H9 (cell line): ENCODE measurements at regions not wholly inside any gene's neighbourhood (a gene's known extent, or its start where the extent isn't known, plus 50 kb on each side); places are given as distances from the start of the nearest gene placed in this dataset.

Experiments
- DNase-seq: peaks from one replicate; pipeline ENCODE4 v3.0.0-alpha.2; 2017
- H2AFZ ChIP-seq: one replicate; pipeline ENCODE4 v1.6.1; 2013; ENCODE audit warnings: mild to moderate bottlenecking, low read length, control low read depth, moderate library complexity
- H2AK5ac ChIP-seq: 2 replicates; pipeline ENCODE4 v1.6.1; 2013; ENCODE audit warnings: low read length, control low read depth, mixed read lengths; ENCODE audit not compliant: insufficient read length
- H2BK120ac ChIP-seq: one replicate; pipeline ENCODE4 v1.6.1; 2013; ENCODE audit warnings: low read depth, mild to moderate bottlenecking, low read length, control low read depth, inconsistent platforms; ENCODE audit not compliant: poor library complexity, severe bottlenecking
- H2BK12ac ChIP-seq: 2 replicates; pipeline ENCODE4 v1.6.1; 2013; ENCODE audit warnings: low read length, control low read depth, mixed read lengths, low read depth; ENCODE audit not compliant: insufficient read length
- H2BK15ac ChIP-seq: 2 replicates; pipeline ENCODE4 v1.6.1; 2013; ENCODE audit warnings: low read depth, low read length, control low read depth
- H2BK20ac ChIP-seq: one replicate; pipeline ENCODE4 v1.6.1; 2013; ENCODE audit warnings: low read depth, mild to moderate bottlenecking, low read length, control low read depth, inconsistent platforms; ENCODE audit not compliant: poor library complexity, severe bottlenecking
- H2BK5ac ChIP-seq: 2 replicates; pipeline ENCODE4 v1.6.1; 2013; ENCODE audit warnings: low read length, control low read depth, mixed read lengths; ENCODE audit not compliant: insufficient read length
- H3K14ac ChIP-seq: 2 replicates; pipeline ENCODE4 v1.6.1; 2013; ENCODE audit warnings: low read length, control low read depth; ENCODE audit not compliant: insufficient read depth
- H3K18ac ChIP-seq: 2 replicates; pipeline ENCODE4 v1.6.1; 2013; ENCODE audit warnings: low read depth, mild to moderate bottlenecking, mixed read lengths, low read length, control low read depth; ENCODE audit not compliant: insufficient read length
- H3K23ac ChIP-seq: 2 replicates; pipeline ENCODE4 v1.6.1; 2013; ENCODE audit warnings: low read length, control low read depth, mixed read lengths, low read depth; ENCODE audit not compliant: insufficient read length
- H3K23me2 ChIP-seq: 2 replicates; pipeline ENCODE4 v1.6.1; 2013; ENCODE audit warnings: low read depth, mild to moderate bottlenecking, mixed read lengths, low read length, control low read depth; ENCODE audit not compliant: insufficient read length, poor library complexity, severe bottlenecking
- H3K27ac ChIP-seq: 2 replicates; pipeline ENCODE4 v1.5.1; 2013; ENCODE audit warnings: low read length, control low read depth, mixed read lengths, low read depth; ENCODE audit not compliant: insufficient read length
- H3K27me3 ChIP-seq: 2 replicates; pipeline ENCODE4 v1.6.1; 2013; ENCODE audit warnings: low read length, control low read depth, inconsistent platforms; ENCODE audit not compliant: insufficient read depth
- H3K4ac ChIP-seq: 2 replicates; pipeline ENCODE4 v1.6.1; 2013; ENCODE audit warnings: low read depth, mild to moderate bottlenecking, control low read depth, inconsistent platforms, low read length, moderate library complexity
- H3K4me1 ChIP-seq: 2 replicates; pipeline ENCODE4 v1.6.1; 2013; ENCODE audit warnings: low read length, control low read depth, inconsistent platforms; ENCODE audit not compliant: insufficient read depth
- H3K4me2 ChIP-seq: 2 replicates; pipeline ENCODE4 v1.6.1; 2013; ENCODE audit warnings: low read length, control low read depth, mixed read lengths; ENCODE audit not compliant: insufficient read length, insufficient read depth
- H3K56ac ChIP-seq: 2 replicates; pipeline ENCODE4 v1.6.1; 2013; ENCODE audit warnings: low read depth, mild to moderate bottlenecking, mixed read lengths, low read length, control low read depth; ENCODE audit not compliant: insufficient read length
- H3K79me1 ChIP-seq: 2 replicates; pipeline ENCODE4 v1.6.1; 2013; ENCODE audit warnings: low read depth, mild to moderate bottlenecking, moderate library complexity, low read length, control low read depth, inconsistent platforms; ENCODE audit not compliant: insufficient read depth, poor library complexity, severe bottlenecking
- H3K79me2 ChIP-seq: 2 replicates; pipeline ENCODE4 v1.6.1; 2013; ENCODE audit warnings: low read length, control low read depth, inconsistent platforms; ENCODE audit not compliant: insufficient read depth
- H3K9ac ChIP-seq: 2 replicates; pipeline ENCODE4 v1.6.1; 2013; ENCODE audit warnings: low read length, control low read depth, mixed read lengths; ENCODE audit not compliant: insufficient read length; ENCODE audit errors: extremely low read depth
- H3K9me3 ChIP-seq: one replicate; pipeline ENCODE4 v1.6.1; 2013; ENCODE audit warnings: low read depth, low read length, inconsistent platforms; ENCODE audit not compliant: control insufficient read depth
- H3T11ph ChIP-seq: one replicate; pipeline ENCODE4 v1.6.1; 2013; ENCODE audit warnings: mild to moderate bottlenecking, low read length, control low read depth, inconsistent platforms
- H4K20me1 ChIP-seq: one replicate; pipeline ENCODE4 v1.6.1; 2013; ENCODE audit not compliant: control insufficient read depth, insufficient read length, insufficient read depth
- H4K5ac ChIP-seq: 2 replicates; pipeline ENCODE4 v1.6.1; 2013; ENCODE audit warnings: low read depth, mild to moderate bottlenecking, mixed read lengths, low read length, control low read depth; ENCODE audit not compliant: insufficient read length
- H4K8ac ChIP-seq: replicated peaks from 2 replicates; pipeline ENCODE4 v1.6.1; 2013; ENCODE audit warnings: low read length, control low read depth, mixed read lengths, low read depth; ENCODE audit not compliant: insufficient read length
- H4K91ac ChIP-seq: 2 replicates; pipeline ENCODE4 v1.6.1; 2013; ENCODE audit warnings: low read depth, mild to moderate bottlenecking, moderate library complexity, mixed read lengths, low read length, control low read depth; ENCODE audit not compliant: insufficient read length
- H3K27ac Mint-ChIP-seq, 3 experiments: 2 replicates in 2 of 3; 3 replicates in 1 of 3; pipeline ENCODE4 v1.8.0; 2020 to 2021; ENCODE audit warnings: mixed read lengths in 3 of 3, mild to moderate bottlenecking in 1 of 3, moderate library complexity in 1 of 3
- H3K27me3 Mint-ChIP-seq: 2 replicates; pipeline ENCODE4 v1.8.0; 2021; ENCODE audit warnings: low read depth, mild to moderate bottlenecking, moderate library complexity, mixed read lengths
- H3K36me3 Mint-ChIP-seq, 3 experiments: 2 replicates in 2 of 3; 3 replicates in 1 of 3; pipeline ENCODE4 v1.8.0; 2020 to 2021; ENCODE audit warnings: low read depth in 3 of 3, mixed read lengths in 3 of 3; ENCODE audit not compliant: insufficient read depth in 1 of 3
- H3K4me1 Mint-ChIP-seq, 2 experiments: 2 replicates each; pipeline ENCODE4 v1.8.0; 2020; ENCODE audit warnings: mixed read lengths in 2 of 2
- H3K4me3 Mint-ChIP-seq, 2 experiments: 2 replicates in 1 of 2; 3 replicates in 1 of 2; pipeline ENCODE4 v1.8.0; 2020 to 2021; ENCODE audit warnings: mild to moderate bottlenecking in 2 of 2, mixed read lengths in 2 of 2, moderate library complexity in 1 of 2
- H3K9me3 Mint-ChIP-seq, 2 experiments: 2 replicates in 1 of 2; 3 replicates in 1 of 2; pipeline ENCODE4 v1.8.0; 2020; ENCODE audit warnings: mild to moderate bottlenecking in 2 of 2, mixed read lengths in 2 of 2, moderate library complexity in 1 of 2
- WGBS: extraction: QIAGEN DNeasy Blood & Tissue Kit; methylation state at CpG from one replicate; pipeline ENCODE4 v1.1.7; 2013; ENCODE audit warnings: missing lambda C conversion rate, low lambda C conversion rate, mixed read lengths; ENCODE audit not compliant: insufficient read length; ENCODE audit errors: extremely low coverage; 5-methylcytosine and 5-hydroxymethylcytosine counted together
- TF ChIP-seq, protein P1 (sequence below): fragments of 200-600 bp; sonication (generic); conservative IDR thresholded peaks from 3 replicates; pipeline ENCODE4 v1.8.0; 2021; ENCODE audit warnings: antibody characterized with exemption, mild to moderate bottlenecking

DNA sequence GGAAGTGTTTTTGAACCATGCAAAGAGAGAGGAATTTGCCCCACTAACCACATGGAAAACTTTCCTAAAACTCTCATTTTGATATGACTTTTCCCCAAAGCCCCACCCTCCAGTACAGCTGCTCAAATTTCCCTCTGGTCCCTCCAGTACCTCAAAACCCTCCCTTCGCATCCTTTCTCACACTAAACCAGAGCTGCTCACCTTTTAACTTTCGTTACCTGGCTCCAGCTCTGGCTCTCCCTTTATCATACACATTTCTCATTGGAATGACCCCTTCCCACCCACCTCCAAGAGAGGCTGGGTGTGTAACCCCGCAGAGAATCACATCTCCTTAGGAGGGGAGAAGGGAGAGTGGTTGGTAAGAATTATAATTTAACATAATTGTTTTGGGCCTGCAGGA is 86.8 kb upstream of the NDUFV2 start:
- H3K56ac ChIP-seq: no peak overlapping the region
- TF ChIP-seq, protein P1, sequence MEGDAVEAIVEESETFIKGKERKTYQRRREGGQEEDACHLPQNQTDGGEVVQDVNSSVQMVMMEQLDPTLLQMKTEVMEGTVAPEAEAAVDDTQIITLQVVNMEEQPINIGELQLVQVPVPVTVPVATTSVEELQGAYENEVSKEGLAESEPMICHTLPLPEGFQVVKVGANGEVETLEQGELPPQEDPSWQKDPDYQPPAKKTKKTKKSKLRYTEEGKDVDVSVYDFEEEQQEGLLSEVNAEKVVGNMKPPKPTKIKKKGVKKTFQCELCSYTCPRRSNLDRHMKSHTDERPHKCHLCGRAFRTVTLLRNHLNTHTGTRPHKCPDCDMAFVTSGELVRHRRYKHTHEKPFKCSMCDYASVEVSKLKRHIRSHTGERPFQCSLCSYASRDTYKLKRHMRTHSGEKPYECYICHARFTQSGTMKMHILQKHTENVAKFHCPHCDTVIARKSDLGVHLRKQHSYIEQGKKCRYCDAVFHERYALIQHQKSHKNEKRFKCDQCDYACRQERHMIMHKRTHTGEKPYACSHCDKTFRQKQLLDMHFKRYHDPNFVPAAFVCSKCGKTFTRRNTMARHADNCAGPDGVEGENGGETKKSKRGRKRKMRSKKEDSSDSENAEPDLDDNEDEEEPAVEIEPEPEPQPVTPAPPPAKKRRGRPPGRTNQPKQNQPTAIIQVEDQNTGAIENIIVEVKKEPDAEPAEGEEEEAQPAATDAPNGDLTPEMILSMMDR: no peak
- H3K9me3 Mint-ChIP-seq: peaks cover 7 to 9% of the 10 kb centered on the region in 2 experiments
- H3K9me3 ChIP-seq: no peaks in the 10 kb centered on the region
- H3K4me1 ChIP-seq: no peaks in the 10 kb centered on the region; the same call in 1 of the 2 replicates
- H3K79me2 ChIP-seq: no peaks in the 10 kb centered on the region
- H3K23me2 ChIP-seq: no peaks in the 10 kb centered on the region
- no peak overlapping the region for H4K91ac ChIP-seq
- peaks cover 4% of the 10 kb centered on the region; the same call in 1 of the 2 replicates for H3K27me3 Mint-ChIP-seq
- H2BK15ac ChIP-seq: no peak overlapping the region
- no peak overlapping the region for H2AFZ ChIP-seq
- peaks cover 15 to 18% of the 10 kb centered on the region in 2 experiments for H3K4me1 Mint-ChIP-seq
- H2AK5ac ChIP-seq: no peak overlapping the region
- peaks cover 2 to 11% (median 4%) of the 10 kb centered on the region in 3 experiments; a peak in 5 of 7 replicates for H3K36me3 Mint-ChIP-seq
- H3K4ac ChIP-seq: no peak overlapping the region
- H4K5ac ChIP-seq: no peak overlapping the region
- H3K27me3 ChIP-seq: no peaks in the 10 kb centered on the region
- no peak overlapping the region for H3K23ac ChIP-seq
- no peak overlapping the region for H2BK12ac ChIP-seq
- no peak overlapping the region for H2BK20ac ChIP-seq
- no peak overlapping the region for H4K8ac ChIP-seq
- H3K27ac Mint-ChIP-seq: 0 out of 7 replicates have a peak overlapping the region, but pooled peaks of 1 of the 3 experiments have one; percentile 37
- H4K20me1 ChIP-seq: no peaks in the 10 kb centered on the region
- H2BK120ac ChIP-seq: no peak overlapping the region
- no peaks in the 10 kb centered on the region for H3K79me1 ChIP-seq
- no peak overlapping the region for H3K27ac ChIP-seq
- H3K4me2 ChIP-seq: no peak overlapping the region
- H3K14ac ChIP-seq: no peak overlapping the region
- no peak overlapping the region for H2BK5ac ChIP-seq
- H3K9ac ChIP-seq: no peak overlapping the region
- H3K4me3 Mint-ChIP-seq: no peak overlapping the region
- H3K18ac ChIP-seq: no peak overlapping the region
- DNase-seq: no peak
- no CpG with 5 or more reads among the region's 3 CpGs for WGBS
- no peak overlapping the region for H3T11ph ChIP-seq
